Urinary bladder (tissue), 3 donors: ENCODE measurements at regions not wholly inside any gene's neighbourhood (a gene's known extent, or its start where the extent isn't known, plus 50 kb on each side); places are given as distances from the start of the nearest gene placed in this dataset.
"Not testable (repeated sequence)": the region's sequence is repeated elsewhere in the genome, so short reads cannot be mapped to it uniquely, and the experiment has no call there.

Source experiments
- DNase-seq: peaks from one replicate; pipeline ENCODE4 v3.0.0-alpha.2; 2015; ENCODE audit errors: extremely low spot score
- H3K27ac ChIP-seq: one replicate; pipeline ENCODE4 v1.5.1; 2013; ENCODE audit warnings: low read depth, mild to moderate bottlenecking, moderate library complexity
- H3K36me3 ChIP-seq: one replicate; pipeline ENCODE4 v1.6.1; 2013; ENCODE audit warnings: mild to moderate bottlenecking, moderate library complexity; ENCODE audit not compliant: insufficient read depth
- H3K4me1 ChIP-seq: one replicate; pipeline ENCODE4 v1.6.1; 2013; ENCODE audit warnings: mild to moderate bottlenecking, moderate library complexity; ENCODE audit not compliant: insufficient read depth
- H3K4me3 ChIP-seq: one replicate; pipeline ENCODE4 v1.5.1; 2013; ENCODE audit warnings: low read depth, low read length
- WGBS: extraction: QIAGEN DNeasy Blood & Tissue Kit; methylation state at CpG from one replicate; pipeline ENCODE4 v1.1.7; 2013; 5-methylcytosine and 5-hydroxymethylcytosine counted together
- donor health status: healthy with polysubstance abuse.
- donor health status: healthy.

- H3K4me1 ChIP-seq: no peaks in the 10 kb centered on the region
- H3K36me3 ChIP-seq: no peaks in the 10 kb centered on the region
- DNase-seq: no peak
- 86% methylated on average over 12 of the region's 12 CpGs for WGBS
- H3K4me3 ChIP-seq: no peak overlapping the region
- no peak overlapping the region for H3K27ac ChIP-seq
Observed at GRCh38 chr13:50422181-50423148, 407.2 kb downstream of the KCNRG start.

DNA sequence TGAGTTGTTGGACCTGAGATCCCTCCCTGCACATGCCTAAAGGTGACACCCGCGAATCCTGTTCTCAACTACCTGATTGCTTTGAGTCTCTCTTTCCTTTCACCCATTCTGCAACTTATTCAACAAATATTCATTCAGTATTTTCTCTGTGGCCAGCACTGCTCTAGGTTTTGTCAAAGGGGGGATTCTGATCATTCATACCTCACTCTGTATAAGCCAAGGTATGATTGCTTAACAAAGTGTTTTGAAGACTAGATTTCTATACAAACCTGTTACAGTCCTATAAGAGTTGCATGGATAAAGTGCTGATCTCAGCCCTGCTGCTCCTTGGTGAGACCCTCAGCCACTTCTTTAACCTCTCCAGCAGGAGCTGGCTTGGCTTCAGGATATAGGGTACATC is 409.7 kb downstream of the KCNRG start:
- WGBS: 94% methylated on average over 2 of the region's 2 CpGs
- no peaks in the 10 kb centered on the region for H3K4me1 ChIP-seq
- H3K4me3 ChIP-seq: no peak overlapping the region
- no peaks in the 10 kb centered on the region for H3K36me3 ChIP-seq
- H3K27ac ChIP-seq: no peak overlapping the region
- DNase-seq: no peak

GRCh38 chr13:50425772-50426171 is 410.5 kb downstream of the KCNRG start:
- H3K4me3 ChIP-seq: no peak overlapping the region
- no peak for DNase-seq
- no peaks in the 10 kb centered on the region for H3K36me3 ChIP-seq
- H3K27ac ChIP-seq: no peak overlapping the region
- H3K4me1 ChIP-seq: no peaks in the 10 kb centered on the region

DNA sequence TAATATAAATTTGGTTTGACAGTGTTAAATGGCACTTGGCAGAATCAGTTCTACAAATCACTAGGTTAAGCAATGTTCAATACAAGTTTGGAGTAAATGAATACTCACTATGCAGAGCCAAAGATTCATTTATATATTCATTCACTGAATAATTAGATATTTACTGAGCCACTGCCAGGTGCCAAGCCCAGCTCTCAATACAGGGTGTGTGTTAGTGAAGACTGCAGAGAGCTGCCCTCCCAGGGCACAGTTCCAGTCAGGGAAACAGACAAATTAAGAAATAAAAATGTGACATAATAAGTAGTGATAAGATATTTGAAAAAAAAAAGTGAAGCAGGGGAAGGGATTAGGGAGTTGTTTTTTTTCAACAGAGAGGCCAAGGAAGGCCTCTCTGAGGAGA is 411.7 kb downstream of the KCNRG start:
- Histone ChIP-seq H3K27ac (no peak overlapping the region), H3K4me1 (no peaks in the 10 kb centered on the region), H3K4me3 (no peak overlapping the region), H3K36me3 (no peaks in the 10 kb centered on the region)
- DNase-seq: no peak

DNA sequence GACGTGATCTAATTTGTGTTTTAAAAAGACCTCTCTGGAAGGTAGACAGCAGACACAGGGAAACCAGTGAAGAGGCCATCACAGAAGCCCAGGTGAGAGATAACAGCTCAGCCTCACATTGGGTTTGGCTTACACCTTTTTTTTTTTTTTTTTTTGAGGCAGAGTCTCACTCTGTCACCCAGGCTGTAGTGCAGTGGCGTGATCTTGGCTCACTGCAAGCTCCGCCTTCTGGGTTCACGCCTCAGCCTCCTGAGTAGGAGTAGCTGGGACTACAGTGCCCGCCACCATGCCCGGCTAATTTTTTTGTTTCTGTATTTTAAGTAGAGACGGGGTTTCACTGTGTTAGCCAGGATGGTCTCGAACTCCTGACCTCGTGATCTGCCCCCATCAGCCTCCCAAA is 412.3 kb downstream of the KCNRG start:
- not testable (repeated sequence) for H3K4me1 ChIP-seq, H3K27ac ChIP-seq, H3K4me3 ChIP-seq, H3K36me3 ChIP-seq, DNase-seq
- WGBS: 97% methylated on average over 9 of the region's 9 CpGs

- Histone ChIP-seq H3K4me3 (no peak overlapping the region), H3K36me3 (no peaks in the 10 kb centered on the region), H3K4me1 (no peaks in the 10 kb centered on the region), H3K27ac (no peak overlapping the region)
- 85% methylated on average over 1 of the region's 1 CpG for WGBS
- no peak for DNase-seq
Observed at GRCh38 chr13:50428183-50428877, 413.1 kb downstream of the KCNRG start.

GRCh38 chr13:50435011-50435410 is 408.5 kb downstream of the DLEU7 start:
- no peak overlapping the region for H3K27ac ChIP-seq
- no peaks in the 10 kb centered on the region for H3K36me3 ChIP-seq
- H3K4me1 ChIP-seq: no peaks in the 10 kb centered on the region
- DNase-seq: no peak
- 99% methylated on average over 2 of the region's 2 CpGs for WGBS
- H3K4me3 ChIP-seq: no peak overlapping the region

DNA sequence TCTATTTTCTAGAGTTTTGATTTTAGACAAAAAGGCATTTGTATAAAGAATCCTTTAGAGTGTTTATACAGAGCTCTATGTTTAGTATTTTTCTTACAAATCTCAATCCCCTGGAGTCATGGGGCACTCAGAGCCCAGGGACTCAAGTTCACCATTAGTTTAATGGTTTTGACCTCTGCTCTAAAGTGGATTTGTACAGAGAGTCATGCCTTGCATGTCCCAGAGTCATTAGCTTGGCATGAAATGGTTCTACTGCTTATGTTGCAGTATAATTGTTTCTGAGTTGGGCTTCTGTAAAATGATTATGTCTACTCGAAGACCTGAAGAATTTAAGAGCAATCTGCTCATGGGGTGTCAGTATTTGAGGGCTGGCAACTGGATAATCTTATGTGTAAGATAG is 406.2 kb downstream of the DLEU7 start:
- Histone ChIP-seq H3K4me1 (no peaks in the 10 kb centered on the region), H3K4me3 (no peak overlapping the region), H3K27ac (no peak overlapping the region), H3K36me3 (no peaks in the 10 kb centered on the region)
- DNase-seq: no peak
- 51% methylated on average over 1 of the region's 1 CpG for WGBS

DNA sequence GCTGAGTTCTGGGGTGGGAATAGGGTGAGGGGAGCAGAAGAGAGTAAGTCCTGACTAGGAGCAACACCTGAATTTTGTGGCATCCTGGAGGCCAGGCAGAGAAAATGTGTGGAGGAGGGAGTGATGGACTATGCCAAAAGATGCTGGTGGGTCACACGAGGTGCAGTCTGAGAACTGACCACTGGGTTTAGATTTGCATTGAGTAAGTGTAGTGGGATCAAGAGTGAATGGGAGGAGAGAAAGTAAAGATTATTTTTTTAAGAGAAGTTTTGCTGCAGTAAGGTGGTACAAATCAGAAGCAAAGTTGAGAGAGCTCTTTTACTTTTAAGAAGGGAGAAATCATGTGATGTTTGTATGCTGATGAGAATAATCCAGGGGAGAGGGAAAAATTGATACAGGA is 405.1 kb downstream of the DLEU7 start:
- Histone ChIP-seq H3K4me3 (no peak overlapping the region), H3K4me1 (no peaks in the 10 kb centered on the region), H3K27ac (no peak overlapping the region), H3K36me3 (no peaks in the 10 kb centered on the region)
- DNase-seq: no peak
- WGBS: 87% methylated on average over 1 of the region's 1 CpG

GRCh38 chr13:50441130-50441529 is 402.4 kb downstream of the DLEU7 start:
- Histone ChIP-seq H3K27ac (no peak overlapping the region), H3K4me1 (no peaks in the 10 kb centered on the region), H3K36me3 (no peaks in the 10 kb centered on the region), H3K4me3 (no peak overlapping the region)
- DNase-seq: no peak
- WGBS: 79% methylated on average over 1 of the region's 1 CpG

DNA sequence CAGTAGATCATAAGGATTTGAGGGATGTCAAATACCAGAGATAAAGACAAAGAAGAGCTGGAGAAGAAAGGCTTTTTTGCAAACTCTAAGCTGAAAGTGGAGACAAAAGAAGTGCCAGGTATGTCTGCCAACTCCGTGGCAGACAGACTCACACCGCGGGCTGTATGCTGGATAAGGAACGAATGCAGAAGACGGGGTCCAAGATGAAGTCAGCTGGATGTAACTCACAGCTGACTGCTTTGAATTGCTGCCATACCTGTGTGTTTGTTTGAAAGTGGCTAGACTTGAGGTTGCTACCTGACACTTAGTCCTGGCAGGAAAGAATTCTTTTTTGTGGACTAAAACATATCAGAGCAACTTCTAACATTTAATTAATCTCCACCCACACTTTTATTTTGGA is 398.8 kb downstream of the DLEU7 start:
- H3K4me1 ChIP-seq: no peaks in the 10 kb centered on the region
- H3K27ac ChIP-seq: no peak overlapping the region
- DNase-seq: no peak
- H3K36me3 ChIP-seq: no peaks in the 10 kb centered on the region
- WGBS: 41% methylated on average over 5 of the region's 5 CpGs
- H3K4me3 ChIP-seq: no peak overlapping the region

DNA sequence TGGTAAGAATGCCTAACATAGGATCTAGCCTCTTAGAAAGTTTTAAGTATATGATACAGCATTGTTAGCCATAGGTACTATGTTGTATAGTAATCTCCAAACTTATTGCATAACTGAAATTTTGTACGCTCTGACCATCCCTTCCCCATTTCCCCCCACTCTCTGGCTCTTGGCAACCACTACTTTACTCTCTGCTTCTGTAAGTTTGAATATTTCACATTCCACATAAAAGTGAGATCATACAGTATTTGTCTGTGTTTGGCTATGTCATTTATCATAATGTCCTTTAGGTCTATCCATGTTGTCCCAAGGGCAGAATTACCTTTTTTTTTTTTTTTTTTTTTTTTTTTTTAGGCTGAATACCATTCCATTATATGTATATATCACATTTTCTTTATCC is 396.9 kb downstream of the DLEU7 start:
- H3K4me1 ChIP-seq: no peaks in the 10 kb centered on the region
- 95% methylated on average over 1 of the region's 1 CpG for WGBS
- no peak overlapping the region for H3K4me3 ChIP-seq
- H3K36me3 ChIP-seq: no peaks in the 10 kb centered on the region
- no peak for DNase-seq
- no peak overlapping the region for H3K27ac ChIP-seq

- 62% methylated on average over 1 of the region's 1 CpG for WGBS
- H3K27ac ChIP-seq: no peak overlapping the region
- no peak for DNase-seq
- no peak overlapping the region for H3K4me3 ChIP-seq
- no peaks in the 10 kb centered on the region for H3K36me3 ChIP-seq
- H3K4me1 ChIP-seq: no peaks in the 10 kb centered on the region
Observed at GRCh38 chr13:50448535-50448998, 394.9 kb downstream of the DLEU7 start.

- no peak overlapping the region for H3K4me3 ChIP-seq
- no peak overlapping the region for H3K27ac ChIP-seq
- 95% methylated on average over 2 of the region's 2 CpGs for WGBS
- no peaks in the 10 kb centered on the region for H3K4me1 ChIP-seq
- H3K36me3 ChIP-seq: no peaks in the 10 kb centered on the region
- DNase-seq: no peak
Observed at GRCh38 chr13:50449465-50449864, 394.0 kb downstream of the DLEU7 start.
